ENCODE measurements at regions not wholly inside any gene's neighbourhood (a gene's known extent, or its start where the extent isn't known, plus 50 kb on each side); places are given as distances from the start of the nearest gene placed in this dataset.

DNA sequence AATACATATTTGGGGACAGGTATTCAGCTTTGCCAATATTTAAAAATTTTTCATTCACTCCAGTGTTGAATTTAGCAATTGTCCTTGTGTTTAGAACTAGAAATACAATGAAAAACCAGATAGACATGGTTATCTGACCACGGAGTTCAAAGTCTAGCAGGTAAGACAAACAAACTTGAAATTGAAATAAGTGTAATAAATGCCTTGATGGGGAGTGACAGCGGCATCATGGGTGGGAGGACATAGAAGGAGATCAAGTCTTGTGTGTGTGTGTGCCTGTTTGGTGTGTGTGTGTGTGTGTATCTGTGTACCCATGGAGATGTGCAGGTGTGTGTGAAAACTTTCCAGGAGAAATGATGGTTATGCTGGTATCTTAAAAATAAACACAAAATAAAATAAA, 750.0 kb upstream of the CITED2 start:
- DNase-seq = no peak

DNA sequence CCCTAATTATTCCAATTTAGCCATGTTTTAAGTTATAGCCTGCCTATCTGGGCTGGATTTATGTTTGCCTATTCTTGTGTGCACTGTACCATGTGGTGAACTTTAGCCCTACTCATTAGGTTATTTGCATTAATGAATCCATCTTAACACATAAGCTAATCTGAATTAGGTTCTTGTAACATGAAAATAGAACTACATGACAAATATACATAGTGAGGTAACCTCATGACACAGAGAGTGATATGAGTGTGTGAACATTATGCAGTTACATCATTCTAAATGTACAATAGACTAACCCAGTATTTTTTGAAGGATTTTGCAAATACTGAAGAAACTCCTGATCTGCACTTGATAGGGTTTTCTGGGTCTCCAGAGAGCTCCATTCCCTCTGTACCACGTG, 733.7 kb upstream of the CITED2 start:
- no peak for DNase-seq

DNA sequence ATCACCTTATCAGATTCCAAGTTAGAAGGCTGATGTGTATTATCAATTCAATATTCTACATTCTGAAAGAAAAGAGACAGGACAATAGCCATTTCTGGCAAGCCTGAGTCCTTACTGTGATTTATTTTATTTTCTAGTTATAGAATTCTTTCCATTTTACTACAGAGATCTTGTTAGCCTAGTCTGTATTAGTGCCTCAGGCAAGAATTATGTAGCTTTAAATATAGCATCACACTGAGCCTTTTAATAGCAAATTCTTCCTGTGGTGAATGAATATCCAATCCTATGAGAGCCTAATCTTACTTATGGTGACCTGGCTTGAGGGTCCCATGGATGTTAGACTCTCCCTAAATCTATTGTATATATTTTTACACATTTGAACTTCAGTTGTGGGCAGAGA, 732.8 kb upstream of the CITED2 start:
- no peak for DNase-seq

DNA sequence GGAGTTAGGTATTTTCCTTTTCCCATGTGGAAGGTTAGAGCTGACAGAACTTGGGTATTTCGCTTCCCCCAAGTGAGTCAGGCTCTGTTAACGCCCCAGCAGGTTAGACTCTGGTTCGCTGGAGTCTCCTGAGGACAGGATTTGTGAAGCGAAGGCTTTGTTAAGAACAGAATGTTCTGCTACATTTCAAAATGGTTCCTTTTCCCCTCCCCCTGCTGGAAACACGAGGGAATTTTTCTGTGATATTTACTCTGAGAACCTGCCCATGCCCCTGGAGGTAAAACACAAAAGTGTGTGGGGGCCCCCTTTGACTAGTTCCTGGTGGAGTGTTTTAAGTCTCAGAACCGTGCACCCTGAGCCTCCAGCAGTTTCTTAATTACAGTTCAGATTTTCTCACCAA, 731.4 kb upstream of the CITED2 start:
- DNase-seq = no peak

DNA sequence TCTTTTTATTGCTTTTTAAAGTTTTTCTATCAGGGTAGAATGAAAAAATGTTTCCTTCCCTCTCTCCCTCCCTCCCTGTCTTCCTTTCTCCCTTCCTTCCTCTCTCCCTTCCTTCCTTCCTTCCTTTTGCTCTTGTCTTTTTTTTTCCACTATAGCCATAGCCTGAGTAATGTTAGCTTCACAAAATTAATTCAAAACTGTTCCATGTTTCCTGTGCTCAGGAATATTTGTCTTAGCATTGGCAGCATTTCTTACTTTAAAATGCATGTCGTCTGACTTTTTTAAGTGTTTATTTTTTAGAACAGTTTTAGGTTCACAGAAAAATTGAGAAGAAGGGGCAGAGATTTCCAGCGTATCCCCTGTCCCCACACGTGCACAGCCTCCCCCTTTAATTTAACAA, 730.8 kb upstream of the CITED2 start:
- DNase-seq = no peak

DNA sequence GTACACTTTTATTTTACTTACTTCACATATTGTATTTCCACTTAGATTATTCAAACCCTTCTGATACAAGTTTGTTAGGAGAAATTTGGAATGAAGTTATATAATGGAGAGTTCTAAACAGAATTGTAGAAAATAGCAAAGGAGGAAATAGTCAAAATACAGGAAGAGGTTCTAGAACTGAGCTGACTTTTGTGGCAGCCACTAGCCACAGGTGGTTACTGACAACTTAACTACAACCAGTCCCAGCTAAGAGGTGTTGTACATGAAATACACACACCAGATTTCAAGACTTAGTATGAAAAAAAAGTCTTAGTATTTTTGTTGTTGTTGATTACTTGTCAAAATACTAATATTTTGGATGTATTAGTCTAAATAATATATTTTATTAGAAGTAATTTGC, 727.4 kb upstream of the CITED2 start:
- no peak for DNase-seq

DNA sequence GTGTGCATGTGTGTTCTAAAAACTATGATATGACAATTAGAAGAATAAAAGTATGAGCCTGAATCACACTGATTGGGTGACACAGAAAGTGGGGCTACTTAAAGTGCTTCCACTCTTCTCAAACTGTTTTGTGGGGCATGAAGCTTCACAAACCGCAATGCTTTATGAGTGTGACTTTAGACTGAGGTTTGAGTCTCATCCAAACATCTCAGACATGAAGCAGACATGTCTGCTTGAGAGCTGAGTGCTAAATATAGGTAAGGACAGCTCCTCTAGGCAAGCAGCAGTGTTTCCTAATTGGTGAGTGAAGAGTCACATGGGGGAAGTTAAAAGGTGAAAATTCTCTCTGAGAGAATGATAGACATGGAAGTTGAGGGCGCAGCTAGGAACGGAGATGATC, 726.9 kb upstream of the CITED2 start:
- no peak for DNase-seq

DNA sequence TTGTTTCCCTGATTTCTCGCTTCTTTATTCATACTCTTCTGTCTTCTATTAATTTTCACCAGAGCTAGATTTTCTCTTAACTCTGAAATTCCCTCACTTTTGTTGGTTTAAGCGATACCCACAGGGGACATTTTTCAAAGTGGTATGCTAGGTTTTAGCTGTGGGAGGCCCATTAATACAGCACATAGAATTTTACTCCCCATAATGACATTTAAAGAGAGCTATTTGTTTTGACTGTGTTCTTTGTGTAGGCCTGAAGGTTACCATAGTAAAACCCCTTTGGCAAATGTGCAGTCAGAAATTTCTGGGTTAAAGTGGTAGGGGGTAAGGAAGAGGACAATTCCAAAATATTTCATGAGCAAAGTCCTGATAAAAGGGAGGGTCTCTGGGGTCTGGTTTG, 721.1 kb upstream of the CITED2 start:
- no peak for DNase-seq

DNA sequence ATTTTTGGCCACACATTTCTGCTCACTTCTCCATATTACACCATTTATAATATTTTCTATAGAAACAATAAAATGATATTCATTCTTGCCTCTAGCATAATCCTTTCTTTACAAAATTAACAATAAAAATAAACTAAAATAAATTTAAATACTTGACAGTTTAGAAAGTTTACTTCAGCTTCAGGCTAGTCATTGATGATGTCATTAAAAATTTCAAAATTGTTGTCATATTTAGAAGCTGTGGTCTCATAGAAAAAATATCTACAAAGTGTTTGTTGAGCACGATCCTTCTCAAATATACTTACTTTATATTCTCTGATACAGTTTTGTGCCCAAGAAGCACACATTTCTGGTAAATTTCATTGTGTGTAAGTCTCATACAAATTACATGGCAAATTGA, 717.4 kb upstream of the CITED2 start:
- no peak for DNase-seq

DNA sequence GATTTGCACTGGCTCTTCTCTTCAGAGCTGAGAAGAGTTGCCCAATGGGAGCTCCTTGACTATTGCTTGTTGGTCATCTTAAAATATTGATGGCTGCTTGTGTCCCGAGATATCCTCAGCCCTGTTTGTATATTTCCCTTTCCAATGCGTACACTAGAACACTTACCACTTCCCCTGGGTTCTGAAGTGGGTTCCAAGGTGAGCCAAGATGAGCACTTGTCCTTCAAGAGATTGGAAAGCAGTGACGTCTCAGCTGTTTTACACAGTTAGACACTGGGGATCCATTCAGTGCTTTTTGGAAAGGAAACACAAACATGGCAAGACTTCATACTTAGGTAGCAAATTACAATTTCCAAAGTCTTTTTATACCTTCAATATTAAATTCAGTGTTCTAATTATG, 716.4 kb upstream of the CITED2 start:
- no peak for DNase-seq

DNA sequence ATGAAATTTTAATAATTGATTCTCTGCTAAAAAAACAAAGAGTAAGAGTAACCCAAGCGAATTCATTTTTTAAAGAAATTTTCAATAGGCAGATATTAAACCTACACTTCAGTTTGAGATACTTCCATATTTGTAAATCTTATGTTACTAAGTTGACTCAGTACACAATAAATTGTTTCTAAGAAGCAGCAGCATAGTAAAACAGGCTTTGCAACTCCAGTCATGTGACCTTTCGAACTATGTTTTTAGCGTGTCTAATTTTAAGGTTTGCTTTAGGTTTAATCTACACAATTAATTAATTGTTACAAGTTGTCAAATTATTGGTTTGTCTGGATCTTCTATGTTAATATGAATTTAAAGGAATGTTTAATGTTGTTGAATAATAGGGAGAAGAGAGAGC, 708.9 kb upstream of the CITED2 start:
- DNase-seq = no peak

DNA sequence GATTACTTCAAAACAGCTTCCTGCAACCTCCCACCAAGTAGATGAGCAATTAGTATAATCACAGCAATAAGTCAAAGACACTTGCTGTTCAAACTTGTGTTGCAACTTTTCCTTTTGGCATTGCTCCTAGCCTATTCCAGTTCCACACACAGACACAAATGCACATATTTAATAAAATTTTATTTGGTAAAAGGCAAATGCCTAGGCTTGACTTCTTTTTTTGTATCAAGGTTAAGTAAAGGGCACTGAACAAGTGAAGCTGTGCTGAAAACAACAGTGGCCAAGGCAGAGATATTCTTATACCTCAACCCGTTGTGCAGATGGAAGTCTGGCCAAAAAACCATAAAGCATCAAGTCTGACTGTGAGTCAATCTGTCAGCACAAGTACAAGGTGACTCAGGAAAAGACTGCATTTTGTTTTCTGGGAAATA, 708.4 kb upstream of the CITED2 start:
- no peak for DNase-seq

DNA sequence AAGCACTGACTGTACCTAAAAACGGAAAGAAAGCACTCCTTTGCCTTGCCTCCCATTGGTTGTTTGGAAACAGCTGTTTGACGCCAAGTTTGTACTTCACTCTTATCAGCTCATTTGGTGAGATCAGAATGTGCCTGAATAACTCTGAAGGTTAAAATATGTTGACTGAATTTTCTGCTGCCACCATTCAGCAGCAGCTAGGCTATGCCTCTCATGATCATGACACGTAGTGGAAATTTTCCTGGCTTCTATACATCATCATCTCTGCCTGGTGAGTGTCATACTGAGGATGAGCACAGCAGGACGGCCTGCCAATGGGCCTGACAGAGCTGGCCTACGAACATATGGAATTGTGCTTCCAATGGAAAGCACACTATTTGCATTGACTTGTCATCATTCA, 704.9 kb upstream of the CITED2 start:
- no peak for DNase-seq

DNA sequence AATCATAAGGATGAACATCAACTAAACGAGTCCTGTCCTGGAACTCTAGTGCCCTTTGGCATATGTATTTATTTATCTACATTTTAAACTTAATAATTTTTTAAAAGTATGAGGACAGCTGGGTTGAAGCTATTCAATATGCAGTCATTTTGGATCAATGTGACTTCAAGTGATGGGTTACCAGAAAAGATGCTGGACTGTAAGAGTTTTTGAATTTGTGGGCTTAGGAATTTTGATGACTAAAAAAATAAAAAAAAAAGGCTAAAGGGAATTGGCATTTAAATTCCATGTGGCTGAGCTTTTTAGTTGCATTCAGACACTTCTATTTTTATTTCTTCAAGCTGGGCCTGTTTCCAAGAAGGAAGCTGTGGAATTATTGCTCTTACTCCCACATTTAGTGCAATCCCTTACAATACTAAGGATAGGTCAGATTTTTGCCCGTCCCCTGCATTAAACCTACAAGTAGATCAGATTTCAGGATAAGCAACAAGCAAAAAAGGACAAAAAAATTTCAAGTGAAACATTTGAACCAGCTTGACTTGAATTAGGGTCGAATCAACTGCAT, 704.2 kb upstream of the CITED2 start:
- no peak for DNase-seq

DNA sequence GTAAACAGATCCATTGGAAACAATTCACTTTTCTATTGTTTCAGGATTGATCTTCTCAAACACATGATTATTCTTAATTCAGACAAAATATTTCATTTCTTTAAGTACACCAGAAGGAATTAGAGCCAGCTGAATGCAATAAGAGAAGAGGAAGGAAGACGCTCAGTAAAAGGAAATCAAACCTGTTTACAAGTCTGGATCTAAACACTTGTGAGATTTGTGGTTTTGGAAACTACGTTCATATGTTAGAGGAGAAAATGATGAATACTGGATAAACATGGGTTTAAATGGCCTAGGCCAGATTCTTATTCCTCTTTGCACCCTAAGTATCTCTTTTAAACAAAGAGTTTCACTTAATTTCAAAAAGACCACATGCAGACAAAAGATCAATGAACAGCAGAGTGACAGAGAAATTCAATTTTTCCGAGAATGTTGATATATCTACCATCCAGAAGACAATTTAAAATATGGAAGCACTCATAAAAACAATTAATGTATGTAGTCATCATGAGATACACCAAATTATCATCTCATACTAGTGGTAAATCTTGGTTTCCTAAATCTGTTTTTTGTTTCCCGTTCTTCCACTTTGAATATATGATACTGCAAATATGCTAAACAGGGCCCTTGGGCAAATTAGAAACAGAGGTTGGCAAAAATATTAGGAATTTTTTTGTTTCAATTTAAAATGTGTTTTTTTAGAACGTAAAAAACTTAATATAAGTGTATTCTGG, 703.5 kb upstream of the CITED2 start:
- no peak for DNase-seq

DNA sequence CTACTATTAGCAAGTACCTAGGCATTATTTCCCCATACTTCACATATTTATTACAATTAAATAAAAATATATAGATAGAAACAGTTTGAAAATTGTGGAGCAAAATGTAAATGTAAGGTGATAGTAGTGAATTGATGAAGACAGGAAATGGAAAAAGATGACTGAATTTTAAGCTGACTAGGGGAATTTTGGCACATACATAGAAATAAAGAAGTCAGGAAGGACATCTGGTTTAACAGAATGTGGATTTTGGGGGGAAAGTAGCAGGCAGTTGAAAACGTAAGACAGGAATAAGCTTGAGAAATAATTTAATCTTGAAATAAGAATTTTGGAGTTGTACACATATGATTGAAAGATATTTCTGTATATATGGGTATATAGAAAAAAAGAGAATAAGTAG, 701.7 kb upstream of the CITED2 start:
- no peak for DNase-seq

DNA sequence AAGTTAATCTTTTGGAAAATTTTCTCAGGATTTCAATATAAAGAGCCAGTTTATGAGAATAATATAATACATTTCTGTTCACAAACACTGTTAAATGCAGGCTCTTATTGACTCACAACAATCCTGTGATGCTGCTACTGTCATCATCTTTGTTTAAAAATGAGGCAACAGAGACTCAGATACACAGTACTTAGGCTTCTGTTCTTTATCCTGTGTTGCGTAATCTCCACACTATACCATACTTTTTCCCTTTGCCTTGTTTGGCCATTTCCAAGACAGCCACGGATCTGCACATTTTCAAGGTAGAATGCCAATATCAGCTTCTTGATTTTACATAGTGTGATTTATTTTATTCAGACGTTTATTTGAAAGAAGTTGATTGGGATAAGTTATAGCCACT, 699.0 kb upstream of the CITED2 start:
- DNase-seq = no peak

DNA sequence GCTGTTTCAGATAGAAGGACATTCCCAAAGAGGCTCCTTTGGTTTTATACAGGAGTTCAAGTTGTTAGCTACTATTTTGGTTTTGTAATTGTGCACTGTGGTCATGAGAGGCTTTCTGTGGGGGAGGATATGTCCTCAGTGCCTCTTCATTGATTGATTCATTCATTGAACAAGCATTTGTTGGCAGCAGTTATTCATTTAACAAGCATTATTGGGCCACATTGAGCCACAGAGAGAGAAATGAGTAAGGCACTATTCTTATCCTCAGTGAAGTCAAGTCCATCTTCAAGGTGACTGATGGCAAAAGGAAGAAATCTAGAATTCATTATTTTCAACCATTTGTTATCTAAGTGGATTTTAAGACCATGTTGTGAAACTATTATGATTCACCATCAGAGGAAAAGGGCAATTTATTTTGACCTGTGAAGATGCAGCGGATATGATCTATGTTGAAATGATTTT, 697.2 kb upstream of the CITED2 start:
- DNase-seq = no peak

DNA sequence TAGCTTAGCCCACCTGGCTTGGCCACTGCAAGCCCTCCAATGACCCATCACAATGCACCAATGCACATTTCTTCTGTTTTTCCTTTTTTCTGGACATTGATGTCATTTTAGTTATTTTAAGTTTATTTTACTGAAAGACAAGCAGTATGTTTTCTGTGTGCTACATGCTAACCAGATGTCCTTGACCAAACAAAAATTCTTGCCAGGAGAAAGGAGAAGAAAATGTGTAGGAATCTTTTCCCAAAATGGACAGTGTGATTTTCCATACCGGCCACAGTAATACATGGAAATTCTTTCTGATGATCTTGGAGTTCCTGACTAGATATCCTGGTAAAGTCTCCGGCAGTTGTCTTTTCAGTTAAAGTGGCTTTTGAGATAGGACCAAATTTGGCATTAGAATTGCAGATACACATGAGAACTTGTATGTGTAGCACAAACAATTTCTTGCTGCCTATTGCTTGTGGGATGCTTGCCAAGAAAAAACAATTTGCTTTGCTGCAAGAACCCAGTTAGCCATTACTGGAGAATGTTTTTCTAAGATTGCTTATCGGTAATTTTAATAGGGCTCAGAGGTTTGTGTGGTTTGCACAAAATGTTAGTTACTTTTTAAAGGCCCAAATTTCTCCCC, 696.5 kb upstream of the CITED2 start:
- no peak for DNase-seq

DNA sequence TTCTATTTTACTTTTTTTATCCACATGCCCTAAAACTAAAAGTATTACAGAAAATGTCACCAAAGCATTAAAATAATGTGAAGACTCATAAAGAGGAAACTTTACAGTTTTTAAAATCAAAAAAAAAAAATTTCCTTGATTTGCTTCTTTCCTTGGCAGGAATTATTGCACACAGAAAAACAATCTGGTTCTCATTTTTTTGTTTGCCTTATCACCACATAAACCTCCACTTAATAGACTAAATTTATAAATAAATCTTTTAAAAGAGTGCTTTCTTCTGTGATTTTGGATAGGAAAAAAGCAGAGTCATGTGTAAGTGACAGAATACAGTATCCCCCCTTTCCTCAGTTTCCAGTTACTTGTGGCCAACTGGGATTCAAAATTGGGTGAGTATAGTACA, 695.1 kb upstream of the CITED2 start:
- no peak for DNase-seq

DNA sequence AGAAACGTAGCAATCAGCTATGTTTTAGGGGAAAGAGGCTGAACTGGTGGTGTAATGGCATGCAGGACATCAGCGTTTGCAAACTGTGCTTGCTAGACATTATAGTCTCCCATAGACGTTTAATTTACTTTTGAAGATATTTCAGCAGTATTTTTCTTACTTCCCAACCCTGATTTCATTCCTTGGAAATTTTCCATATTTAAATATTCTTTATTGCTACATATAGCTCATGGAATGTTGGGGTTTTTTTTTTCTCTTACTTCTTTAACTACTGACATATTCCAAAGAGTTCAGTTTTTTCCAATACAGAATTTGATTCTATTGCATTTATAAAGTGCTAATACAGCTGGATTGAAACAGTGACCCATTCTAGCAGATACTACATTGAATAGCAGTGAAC, 694.4 kb upstream of the CITED2 start:
- DNase-seq = no peak

DNA sequence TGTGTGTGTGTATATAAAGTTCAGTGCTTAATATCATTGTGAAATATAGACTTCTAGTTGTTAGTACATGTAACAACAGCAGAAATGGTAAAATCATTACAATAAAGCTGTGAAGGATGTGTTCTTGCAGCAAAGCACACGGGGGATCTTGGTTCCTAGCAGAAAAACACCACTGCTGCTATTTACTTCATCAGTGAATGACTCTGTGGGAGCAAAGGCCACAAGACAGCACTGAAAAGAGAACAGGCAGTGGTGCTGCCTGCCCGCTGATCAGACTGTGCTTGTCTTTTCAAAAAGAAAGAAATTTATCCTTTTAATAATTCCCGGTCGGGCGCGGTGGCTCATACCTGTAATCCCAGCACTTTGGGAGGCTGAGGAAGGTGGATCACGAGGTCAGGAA, 689.9 kb upstream of the CITED2 start:
- DNase-seq = no peak

DNA sequence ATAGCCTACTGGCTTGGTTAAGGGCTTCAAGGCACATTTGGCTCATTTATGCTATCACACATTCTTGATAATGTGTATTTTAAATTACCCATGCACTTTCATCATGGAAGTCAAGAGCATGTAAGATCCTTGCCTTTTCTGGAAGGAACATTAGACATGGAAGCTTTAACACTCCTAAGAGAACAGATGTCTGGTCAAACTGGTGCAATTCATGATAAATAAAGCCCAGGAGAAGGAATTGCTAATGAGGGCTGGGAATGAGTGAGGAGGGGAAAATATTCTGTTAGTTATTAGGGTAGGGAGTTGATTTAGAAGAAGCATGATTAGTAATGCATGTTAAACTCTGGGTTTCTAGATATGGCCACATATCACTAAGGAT, 688.6 kb upstream of the CITED2 start:
- DNase-seq = no peak

Data from NCI-H510A (cell line).